ENCODE measurements at regions not wholly inside any gene's neighbourhood (a gene's known extent, or its start where the extent isn't known, plus 50 kb on each side); places are given as distances from the start of the nearest gene placed in this dataset.

DNA sequence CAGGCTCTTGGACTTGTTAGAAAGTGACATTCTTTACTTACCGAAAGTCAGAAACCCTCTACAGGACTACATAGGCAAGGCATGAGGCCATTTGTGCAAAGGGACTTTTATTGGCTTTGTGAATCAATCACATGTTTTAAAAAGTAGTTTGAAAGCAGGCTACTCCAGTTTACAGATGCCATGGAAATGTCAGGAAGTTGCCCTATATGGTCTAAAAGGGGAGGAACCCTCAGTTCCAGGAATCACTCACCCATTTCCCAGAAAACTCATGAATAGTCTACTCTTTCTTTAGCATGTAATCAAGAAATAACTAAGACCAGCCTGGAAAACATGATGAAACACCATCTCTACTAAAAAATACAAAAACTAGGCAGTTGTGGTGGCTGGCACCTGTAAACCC, 51.0 kb upstream of the MKRN3 start:
- no peaks in the 10 kb centered on the region for H3K9me3 ChIP-seq (ENCODE audit: low read length)
- CTCF ChIA-PET: no interaction called here
- H3K4me1 ChIP-seq (ENCODE audit: insufficient read depth, low read length): no peaks in the 10 kb centered on the region
- POLR2A ChIA-PET: no interaction called here
- peaks cover 2 to 8% (median 5%) of the 10 kb centered on the region in 5 donors for H3K9me3 Mint-ChIP-seq
- no peak overlapping the region for H3K27ac Mint-ChIP-seq
- no peaks in the 10 kb centered on the region for H3K4me1 Mint-ChIP-seq
- no peak overlapping the region for H3K27ac ChIP-seq (ENCODE audit: low read depth, low read length)
- H3K4me3 Mint-ChIP-seq: no peak overlapping the region
- no peaks in the 10 kb centered on the region for H3K36me3 ChIP-seq (ENCODE audit: insufficient read depth, low read length)
- H3K27me3 ChIP-seq (ENCODE audit: insufficient read depth, low read length, poor library complexity, severe bottlenecking): no peaks in the 10 kb centered on the region
- no peaks in the 10 kb centered on the region for H3K36me3 Mint-ChIP-seq
- no peaks in the 10 kb centered on the region for H3K27me3 Mint-ChIP-seq
- no peak for DNase-seq
- H3K4me3 ChIP-seq (ENCODE audit: low read length): no peak overlapping the region

DNA sequence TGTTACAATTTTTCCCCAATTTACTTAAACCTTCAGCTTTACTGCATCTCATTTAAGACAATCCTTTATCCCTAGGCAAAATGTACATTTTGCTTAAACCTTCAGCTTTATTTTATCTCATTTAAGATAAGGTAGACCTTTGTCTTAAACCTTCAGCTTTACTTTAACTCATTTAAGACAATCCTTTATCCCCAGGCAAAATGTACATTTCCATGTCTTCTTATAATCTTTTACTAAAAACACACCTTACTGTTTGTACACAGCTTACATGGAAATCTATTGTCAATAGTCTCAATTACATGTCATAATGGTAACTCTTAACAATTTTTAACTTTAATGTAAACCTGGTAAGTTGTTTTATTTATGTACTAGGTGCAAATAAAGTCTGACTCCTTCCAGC, 58.7 kb upstream of the MKRN3 start:
- CTCF ChIA-PET: no interaction called here
- Mint-ChIP-seq H3K27me3 (no peaks in the 10 kb centered on the region), H3K9me3 (peaks cover 0 to 13% (median 5%) of the 10 kb centered on the region in 5 donors), H3K4me3 (no peak overlapping the region), H3K4me1 (no peaks in the 10 kb centered on the region), H3K27ac (no peak overlapping the region), H3K36me3 (no peaks in the 10 kb centered on the region)
- POLR2A ChIA-PET: no interaction called here
- H3K36me3 ChIP-seq (ENCODE audit: insufficient read depth, low read length): no peaks in the 10 kb centered on the region
- no peaks in the 10 kb centered on the region for H3K4me1 ChIP-seq (ENCODE audit: insufficient read depth, low read length)
- DNase-seq: no peak
- no peaks in the 10 kb centered on the region for H3K9me3 ChIP-seq (ENCODE audit: low read length)
- no peak overlapping the region for H3K4me3 ChIP-seq (ENCODE audit: low read length)
- H3K27ac ChIP-seq (ENCODE audit: low read depth, low read length): no peak overlapping the region
- H3K27me3 ChIP-seq (ENCODE audit: insufficient read depth, low read length, poor library complexity, severe bottlenecking): no peaks in the 10 kb centered on the region

DNA sequence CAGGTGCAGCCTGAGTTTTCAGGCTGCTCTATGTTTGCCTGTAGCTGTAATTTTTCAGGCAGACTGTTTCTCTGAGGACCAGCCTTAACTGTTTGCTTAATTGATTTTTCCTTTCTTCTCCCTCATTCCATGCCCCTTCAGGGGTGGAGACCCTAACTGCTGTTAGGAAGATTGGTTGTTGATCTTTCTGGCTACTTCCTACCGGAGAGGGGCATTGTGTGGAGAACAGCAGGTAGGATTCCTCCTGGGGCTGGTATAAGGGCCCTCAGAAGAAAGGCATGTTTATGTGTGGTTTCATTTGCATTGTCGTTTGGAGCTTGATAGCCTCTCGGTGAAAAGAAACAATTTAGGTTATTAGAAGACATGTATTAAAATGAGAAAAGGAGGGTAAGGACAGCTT, 56.9 kb upstream of the GOLGA6L2 start:
- no peaks in the 10 kb centered on the region for H3K36me3 ChIP-seq (ENCODE audit: insufficient read depth, low read length)
- Mint-ChIP-seq H3K4me1 (no peaks in the 10 kb centered on the region), H3K27ac (no peak overlapping the region), H3K9me3 (peaks cover 0 to 5% (median 2%) of the 10 kb centered on the region in 5 donors), H3K36me3 (no peaks in the 10 kb centered on the region), H3K27me3 (peaks cover 0 to 3% of the 10 kb centered on the region in 2 donors), H3K4me3 (no peak overlapping the region)
- ChIA-PET POLR2A (no interaction called here), CTCF (no interaction called here)
- no peaks in the 10 kb centered on the region for H3K4me1 ChIP-seq (ENCODE audit: insufficient read depth, low read length)
- H3K27ac ChIP-seq (ENCODE audit: low read depth, low read length): no peak overlapping the region
- H3K27me3 ChIP-seq (ENCODE audit: insufficient read depth, low read length, poor library complexity, severe bottlenecking): no peaks in the 10 kb centered on the region
- H3K9me3 ChIP-seq (ENCODE audit: low read length): no peaks in the 10 kb centered on the region
- no peak for DNase-seq
- H3K4me3 ChIP-seq (ENCODE audit: low read length): no peak overlapping the region

DNA sequence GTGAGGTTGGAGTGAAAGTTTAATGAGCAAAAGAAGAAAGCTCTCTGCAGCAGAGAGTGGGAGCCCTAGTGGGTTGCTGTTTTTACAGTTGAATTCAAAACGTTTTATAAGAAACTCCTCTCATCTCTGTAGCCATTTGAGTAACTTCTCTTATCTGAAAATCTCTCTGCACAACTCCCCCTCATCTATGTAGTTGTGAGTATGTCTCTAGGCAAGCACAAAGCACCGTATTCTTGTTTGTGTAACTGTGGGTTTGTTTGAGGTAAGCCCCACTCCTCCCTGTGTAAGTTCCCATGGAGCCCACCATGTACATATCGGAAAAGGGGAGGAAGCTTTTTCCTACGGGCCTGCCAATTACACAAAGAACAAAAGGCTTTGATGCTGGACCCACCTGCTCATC, 56.5 kb upstream of the GOLGA6L2 start:
- Mint-ChIP-seq H3K9me3 (peaks cover 0 to 5% (median 2%) of the 10 kb centered on the region in 5 donors), H3K27ac (no peak overlapping the region), H3K27me3 (peaks cover 0 to 3% of the 10 kb centered on the region in 2 donors), H3K4me1 (no peaks in the 10 kb centered on the region), H3K4me3 (no peak overlapping the region), H3K36me3 (no peaks in the 10 kb centered on the region)
- H3K4me3 ChIP-seq (ENCODE audit: low read length): no peak overlapping the region
- peak in 1 of 5 donors; percentile 12 for DNase-seq
- ChIA-PET POLR2A (no interaction called here), CTCF (no interaction called here)
- no peaks in the 10 kb centered on the region for H3K4me1 ChIP-seq (ENCODE audit: insufficient read depth, low read length)
- H3K9me3 ChIP-seq (ENCODE audit: low read length): no peaks in the 10 kb centered on the region
- H3K27ac ChIP-seq (ENCODE audit: low read depth, low read length): no peak overlapping the region
- no peaks in the 10 kb centered on the region for H3K27me3 ChIP-seq (ENCODE audit: insufficient read depth, low read length, poor library complexity, severe bottlenecking)
- no peaks in the 10 kb centered on the region for H3K36me3 ChIP-seq (ENCODE audit: insufficient read depth, low read length)

DNA sequence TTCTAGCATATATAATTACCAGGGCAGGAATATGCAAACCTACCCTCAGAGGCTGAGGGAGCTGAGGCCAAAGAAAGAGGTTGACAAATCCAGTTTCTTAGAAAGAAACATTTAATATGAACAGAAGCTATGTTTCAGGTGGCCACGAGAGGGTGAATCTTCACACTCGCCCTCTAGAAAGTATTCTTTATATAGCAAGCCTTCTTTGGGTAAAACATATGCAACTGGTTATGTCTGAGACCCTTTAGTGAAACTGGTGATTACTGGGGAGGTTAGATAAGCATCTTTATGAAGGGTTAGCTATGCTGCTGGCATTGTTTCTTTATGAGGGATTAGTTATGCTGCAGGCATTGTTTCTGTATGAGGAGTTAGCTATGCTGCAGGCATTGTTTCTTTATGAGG, 50.7 kb upstream of the GOLGA6L2 start:
- H3K9me3 Mint-ChIP-seq: peaks cover 0 to 2% (median 0%) of the 10 kb centered on the region in 5 donors
- POLR2A ChIA-PET: no interaction called here
- CTCF ChIA-PET: no interaction called here
- no peaks in the 10 kb centered on the region for H3K4me1 Mint-ChIP-seq
- Histone ChIP-seq H3K36me3 (ENCODE audit: insufficient read depth, low read length) (no peaks in the 10 kb centered on the region), H3K27ac (ENCODE audit: low read depth, low read length) (no peak overlapping the region), H3K9me3 (ENCODE audit: low read length) (no peaks in the 10 kb centered on the region), H3K27me3 (ENCODE audit: insufficient read depth, low read length, poor library complexity, severe bottlenecking) (no peaks in the 10 kb centered on the region), H3K4me3 (ENCODE audit: low read length) (no peak overlapping the region), H3K4me1 (ENCODE audit: insufficient read depth, low read length) (no peaks in the 10 kb centered on the region)
- DNase-seq: no peak
- H3K27ac Mint-ChIP-seq: no peak overlapping the region
- H3K4me3 Mint-ChIP-seq: no peak overlapping the region
- H3K27me3 Mint-ChIP-seq: peaks cover 0 to 3% of the 10 kb centered on the region in 2 donors
- no peaks in the 10 kb centered on the region for H3K36me3 Mint-ChIP-seq
